ENCODE measurements at regions not wholly inside any gene's neighbourhood (a gene's known extent, or its start where the extent isn't known, plus 50 kb on each side); places are given as distances from the start of the nearest gene placed in this dataset.

- no peaks in the 10 kb centered on the region for H3K27me3 ChIP-seq (ENCODE audit: insufficient read depth, low read length)
- no peak overlapping the region for H3K27ac Mint-ChIP-seq
- no peaks in the 10 kb centered on the region for H3K4me1 ChIP-seq (ENCODE audit: insufficient read depth, low read length)
- no peak overlapping the region for H2BK12ac ChIP-seq (ENCODE audit: insufficient read length, low read depth, low read length)
- H3K23ac ChIP-seq (ENCODE audit: insufficient read length, low read depth, low read length): no peak overlapping the region
- H3K23me2 ChIP-seq (ENCODE audit: insufficient read length, low read depth, low read length, poor library complexity, severe bottlenecking): no peaks in the 10 kb centered on the region
- H2BK120ac ChIP-seq (ENCODE audit: low read depth, low read length, poor library complexity, severe bottlenecking): no peak overlapping the region
- no peak overlapping the region for H2AFZ ChIP-seq (ENCODE audit: low read length)
- no peak overlapping the region for H3K27ac ChIP-seq (ENCODE audit: insufficient read length, low read depth, low read length)
- H3K4ac ChIP-seq (ENCODE audit: low read depth, low read length): no peak overlapping the region
- no CpG with 5 or more reads among the region's 1 CpG for WGBS (ENCODE audit: extremely low coverage, insufficient read length, low lambda C conversion rate)
- peaks cover 6 to 9% of the 10 kb centered on the region in 2 experiments for H3K4me1 Mint-ChIP-seq
- no peak overlapping the region for H3K56ac ChIP-seq (ENCODE audit: insufficient read length, low read depth, low read length)
- no peak overlapping the region for H2BK15ac ChIP-seq (ENCODE audit: low read depth, low read length)
- no peak for DNase-seq
- H3K4me2 ChIP-seq (ENCODE audit: insufficient read depth, insufficient read length, low read length): no peak overlapping the region
- no peaks in the 10 kb centered on the region for H3K9me3 ChIP-seq (ENCODE audit: control insufficient read depth, low read depth, low read length)
- H3T11ph ChIP-seq (ENCODE audit: low read length): no peak overlapping the region
- no peak overlapping the region for H3K4me3 Mint-ChIP-seq
- no peak overlapping the region for H2AK5ac ChIP-seq (ENCODE audit: insufficient read length, low read length)
- H3K9me3 Mint-ChIP-seq: no peaks in the 10 kb centered on the region; a peak in 1 of 5 replicates
- H3K79me1 ChIP-seq (ENCODE audit: insufficient read depth, low read depth, low read length, poor library complexity, severe bottlenecking): no peaks in the 10 kb centered on the region
- no peak overlapping the region for H2BK20ac ChIP-seq (ENCODE audit: low read depth, low read length, poor library complexity, severe bottlenecking)
- H4K91ac ChIP-seq (ENCODE audit: insufficient read length, low read depth, low read length): no peak overlapping the region
- no peak overlapping the region for H4K5ac ChIP-seq (ENCODE audit: insufficient read length, low read depth, low read length)
- no peak overlapping the region for H3K18ac ChIP-seq (ENCODE audit: insufficient read length, low read depth, low read length)
- no peak overlapping the region for H2BK5ac ChIP-seq (ENCODE audit: insufficient read length, low read length)
- H3K27me3 Mint-ChIP-seq (ENCODE audit: low read depth): no peaks in the 10 kb centered on the region; the same call in 1 of the 2 replicates
- no peaks in the 10 kb centered on the region for H4K20me1 ChIP-seq (ENCODE audit: control insufficient read depth, insufficient read depth, insufficient read length)
- peaks cover 0 to 6% (median 2%) of the 10 kb centered on the region in 3 experiments; a peak in 2 of 7 replicates for H3K36me3 Mint-ChIP-seq (ENCODE audit: insufficient read depth in 1 of 3, low read depth in 3 of 3)
- TF ChIP-seq CTCF (conservative IDR thresholded peaks at IDR 0.05): no peak
- H4K8ac ChIP-seq (replicated peaks; ENCODE audit: insufficient read length, low read depth, low read length): no peak overlapping the region
- H3K79me2 ChIP-seq (ENCODE audit: insufficient read depth, low read length): no peaks in the 10 kb centered on the region
- H3K9ac ChIP-seq (ENCODE audit: extremely low read depth, insufficient read length, low read length): no peak overlapping the region
- H3K14ac ChIP-seq (ENCODE audit: insufficient read depth, low read length): no peak overlapping the region
These were observed 275.0 kb downstream of the SPATA31D1 start for GRCh38 chr9:82263619-82264018.
